SU-DHL-6 (cell line): ENCODE measurements at regions not wholly inside any gene's neighbourhood (a gene's known extent, or its start where the extent isn't known, plus 50 kb on each side); places are given as distances from the start of the nearest gene placed in this dataset.

Experiments
- CTCF ChIP-seq: fragments of 200-600 bp; sonication (generic); IDR thresholded peaks from one replicate; pipeline ENCODE4 v1.5.1; 2017; ENCODE audit warnings: antibody characterized with exemption, mild to moderate bottlenecking, low read length, moderate library complexity; ENCODE audit not compliant: insufficient read depth, poor library complexity, severe bottlenecking
- EZH2phosphoT487 ChIP-seq: fragments of 200-600 bp; sonication (generic), shearing (Covaris generic); conservative IDR thresholded peaks from 2 replicates; pipeline ENCODE4 v1.6.1; 2018; ENCODE audit warnings: mild to moderate bottlenecking, antibody characterized with exemption, low read length, moderate library complexity, mixed read lengths

DNA sequence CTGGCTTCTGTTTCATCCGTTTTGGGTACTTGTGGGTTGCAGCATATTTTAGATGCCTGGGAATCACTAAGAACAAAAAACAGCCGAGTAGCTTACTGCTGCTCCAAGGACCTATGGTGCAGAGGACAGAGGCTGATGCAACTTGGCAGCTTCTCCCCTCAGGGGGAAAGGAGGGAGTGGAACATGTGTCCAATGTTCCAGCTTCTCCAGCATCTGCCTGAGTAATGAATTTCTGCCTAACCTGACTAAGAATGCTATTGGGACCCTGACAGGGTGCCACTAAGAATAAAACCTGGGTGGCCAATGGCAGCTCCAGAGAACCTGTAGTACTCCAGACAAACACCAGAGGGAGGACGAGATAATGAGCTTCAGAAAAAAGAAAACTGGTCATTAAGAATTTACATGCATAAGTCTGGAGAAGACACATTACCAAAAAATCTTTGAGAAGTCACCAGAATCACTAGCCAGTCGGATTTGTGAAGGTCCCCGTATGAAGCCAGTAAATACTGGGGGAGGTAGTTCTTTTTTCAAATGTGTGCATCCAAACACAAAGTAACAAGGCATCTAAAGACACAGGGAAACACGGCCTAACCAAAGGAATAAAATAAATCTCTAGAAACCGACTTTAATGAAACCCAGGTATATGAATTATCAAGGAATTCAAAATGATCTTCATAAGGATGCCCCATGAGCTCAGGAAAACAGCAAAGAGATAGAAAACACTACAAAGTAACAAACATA, 293.5 kb downstream of the HINT1 start:
- TF ChIP-seq CTCF (peak; percentile 49), EZH2phosphoT487 (no peak)
